GM18861 (cell line): ENCODE measurements at regions not wholly inside any gene's neighbourhood (a gene's known extent, or its start where the extent isn't known, plus 50 kb on each side); places are given as distances from the start of the nearest gene placed in this dataset.

ENCODE experiments used
- ATAC-seq: cut with Tn5 transposase; IDR thresholded peaks from one replicate; pipeline ENCODE4 v1.9.1; 2021; ENCODE audit not compliant: unreplicated experiment

GRCh38 chr10:6888434-6888833 lies 308.4 kb upstream of the PRKCQ start:
- no peak for ATAC-seq

- no peak for ATAC-seq
These were observed 305.2 kb upstream of the PRKCQ start for GRCh38 chr10:6885284-6885683.

- ATAC-seq: no peak
These were observed 301.9 kb upstream of the PRKCQ start for GRCh38 chr10:6881987-6882386.

GRCh38 chr10:6877722-6878392 lies 297.8 kb upstream of the PRKCQ start:
- ATAC-seq: no peak

GRCh38 chr10:6877336-6877721 lies 297.3 kb upstream of the PRKCQ start:
- ATAC-seq: no peak

GRCh38 chr10:6875269-6875865 lies 295.3 kb upstream of the PRKCQ start:
- no peak for ATAC-seq

GRCh38 chr10:6871128-6871527 lies 291.1 kb upstream of the PRKCQ start:
- no peak for ATAC-seq

- no peak for ATAC-seq
These were observed 288.1 kb upstream of the PRKCQ start for GRCh38 chr10:6868036-6868725.

GRCh38 chr10:6866757-6867156 lies 286.7 kb upstream of the PRKCQ start:
- no peak for ATAC-seq

- no peak for ATAC-seq
These were observed 284.1 kb upstream of the PRKCQ start for GRCh38 chr10:6864142-6864541.

- no peak for ATAC-seq
These were observed 283.3 kb upstream of the PRKCQ start for GRCh38 chr10:6863381-6863780.

GRCh38 chr10:6850452-6850851 lies 270.4 kb upstream of the PRKCQ start:
- ATAC-seq: no peak

GRCh38 chr10:6847561-6847960 lies 267.5 kb upstream of the PRKCQ start:
- ATAC-seq: no peak

- ATAC-seq: no peak
These were observed 264.0 kb upstream of the PRKCQ start for GRCh38 chr10:6843894-6844650.

- ATAC-seq: no peak
These were observed 263.4 kb upstream of the PRKCQ start for GRCh38 chr10:6843481-6843881.

- ATAC-seq: no peak
These were observed 262.6 kb upstream of the PRKCQ start for GRCh38 chr10:6842722-6843121.

- ATAC-seq: no peak
These were observed 261.7 kb upstream of the PRKCQ start for GRCh38 chr10:6841761-6842160.

GRCh38 chr10:6840766-6841165 lies 260.7 kb upstream of the PRKCQ start:
- ATAC-seq: no peak

- no peak for ATAC-seq
These were observed 260.2 kb upstream of the PRKCQ start for GRCh38 chr10:6840201-6840691.

GRCh38 chr10:6838118-6838517 lies 258.0 kb upstream of the PRKCQ start:
- no peak for ATAC-seq

GRCh38 chr10:6833458-6834011 lies 253.5 kb upstream of the PRKCQ start:
- ATAC-seq: no peak
